Prostate gland (tissue), 2 donors: ENCODE measurements at regions not wholly inside any gene's neighbourhood (a gene's known extent, or its start where the extent isn't known, plus 50 kb on each side); places are given as distances from the start of the nearest gene placed in this dataset.

Experiments
- CTCF ChIP-seq, 4 experiments: fragments of 200-600 bp in 2 of 4; fragments of 450-650 bp in 2 of 4; sonication (generic) in 2 of 4; IDR thresholded peaks; 1 replicate in 3 of 4; 2 replicates in 1 of 4; pipeline ENCODE4 v1.5.1; 2016 to 2019; ENCODE audit warnings: antibody characterized with exemption in 4 of 4, mild to moderate bottlenecking in 2 of 4, moderate library complexity in 2 of 4
- POLR2AphosphoS5 ChIP-seq: sonication (generic); formaldehyde crosslinking; IDR thresholded peaks from one replicate; pipeline ENCODE4 v1.6.1; 2017; ENCODE audit warnings: antibody characterized with exemption

GRCh38 chr9:7606591-7606990, 193.0 kb downstream of the DMAC1 start:
- TF ChIP-seq CTCF (IDR thresholded peaks at IDR 0.05) (no peak), POLR2AphosphoS5 (no peak)
